NB4 (cell line): ENCODE measurements at regions not wholly inside any gene's neighbourhood (a gene's known extent, or its start where the extent isn't known, plus 50 kb on each side); places are given as distances from the start of the nearest gene placed in this dataset.

ENCODE experiments used
- MYC ChIP-seq: IDR thresholded peaks from 2 replicates; pipeline ENCODE4 v1.6.1; 2011; ENCODE audit warnings: low read depth, low read length
- POLR2A ChIP-seq: IDR thresholded peaks from 2 replicates; pipeline ENCODE4 v1.6.1; 2011; ENCODE audit warnings: mild to moderate bottlenecking; ENCODE audit not compliant: insufficient read length; ENCODE audit errors: extremely low read depth
- TF ChIP-seq, protein P1 (sequence below): IDR thresholded peaks from one replicate; pipeline ENCODE4 v1.5.1; 2012; ENCODE audit warnings: low read depth, low read length
- TF ChIP-seq, protein P2 (sequence below): IDR thresholded peaks from 2 replicates; pipeline ENCODE4 v1.6.1; 2011; ENCODE audit warnings: low read depth, low read length

DNA sequence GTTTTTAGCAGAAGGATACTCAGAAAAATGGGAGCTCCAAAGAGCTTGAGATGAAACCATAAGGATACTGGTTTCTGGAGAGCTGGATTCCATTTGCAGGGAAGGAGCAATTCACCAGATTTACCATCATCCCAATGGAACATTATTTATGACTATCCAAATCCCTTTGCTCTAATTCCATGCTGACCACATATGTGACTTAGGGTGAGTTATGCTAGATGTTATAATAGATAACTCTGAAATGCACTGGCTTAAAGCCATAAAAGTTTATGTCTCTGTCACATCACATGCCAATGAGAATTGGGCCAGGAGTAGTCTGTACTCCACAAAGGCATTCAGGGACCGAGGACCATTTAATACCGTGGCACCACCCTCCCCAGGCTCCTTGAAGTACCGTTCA lies 185.2 kb downstream of the SKIDA1 start:
- TF ChIP-seq, protein P1, sequence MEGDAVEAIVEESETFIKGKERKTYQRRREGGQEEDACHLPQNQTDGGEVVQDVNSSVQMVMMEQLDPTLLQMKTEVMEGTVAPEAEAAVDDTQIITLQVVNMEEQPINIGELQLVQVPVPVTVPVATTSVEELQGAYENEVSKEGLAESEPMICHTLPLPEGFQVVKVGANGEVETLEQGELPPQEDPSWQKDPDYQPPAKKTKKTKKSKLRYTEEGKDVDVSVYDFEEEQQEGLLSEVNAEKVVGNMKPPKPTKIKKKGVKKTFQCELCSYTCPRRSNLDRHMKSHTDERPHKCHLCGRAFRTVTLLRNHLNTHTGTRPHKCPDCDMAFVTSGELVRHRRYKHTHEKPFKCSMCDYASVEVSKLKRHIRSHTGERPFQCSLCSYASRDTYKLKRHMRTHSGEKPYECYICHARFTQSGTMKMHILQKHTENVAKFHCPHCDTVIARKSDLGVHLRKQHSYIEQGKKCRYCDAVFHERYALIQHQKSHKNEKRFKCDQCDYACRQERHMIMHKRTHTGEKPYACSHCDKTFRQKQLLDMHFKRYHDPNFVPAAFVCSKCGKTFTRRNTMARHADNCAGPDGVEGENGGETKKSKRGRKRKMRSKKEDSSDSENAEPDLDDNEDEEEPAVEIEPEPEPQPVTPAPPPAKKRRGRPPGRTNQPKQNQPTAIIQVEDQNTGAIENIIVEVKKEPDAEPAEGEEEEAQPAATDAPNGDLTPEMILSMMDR, result no peak
- TF ChIP-seq POLR2A (no peak), MYC (no peak)
- TF ChIP-seq, protein P2, sequence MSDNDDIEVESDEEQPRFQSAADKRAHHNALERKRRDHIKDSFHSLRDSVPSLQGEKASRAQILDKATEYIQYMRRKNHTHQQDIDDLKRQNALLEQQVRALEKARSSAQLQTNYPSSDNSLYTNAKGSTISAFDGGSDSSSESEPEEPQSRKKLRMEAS, result no peak
